ENCODE measurements at regions not wholly inside any gene's neighbourhood (a gene's known extent, or its start where the extent isn't known, plus 50 kb on each side); places are given as distances from the start of the nearest gene placed in this dataset.
"Not testable (repeated sequence)": the region's sequence is repeated elsewhere in the genome, so short reads cannot be mapped to it uniquely, and the experiment has no call there.

DNA sequence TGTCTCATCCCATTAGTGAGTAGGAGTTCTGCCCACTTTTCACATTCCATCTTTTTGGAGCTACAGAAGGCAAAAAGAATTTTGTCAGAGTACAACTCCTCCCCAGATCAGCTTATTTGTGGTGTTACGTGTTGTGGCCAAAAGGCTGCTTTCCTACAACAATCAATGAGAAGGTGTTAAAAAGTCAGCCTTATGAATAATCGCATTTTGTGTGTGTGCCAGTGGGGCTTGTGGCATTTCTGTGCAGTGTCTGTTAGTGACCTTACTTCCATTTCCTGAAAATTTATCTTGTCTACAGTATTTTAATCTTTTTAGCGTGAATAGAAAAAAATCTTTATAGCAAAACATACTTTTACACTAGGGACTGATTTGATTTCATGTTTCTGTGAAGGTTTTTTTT, 458.3 kb upstream of the LCORL start:
- DNase-seq, result no peak

DNA sequence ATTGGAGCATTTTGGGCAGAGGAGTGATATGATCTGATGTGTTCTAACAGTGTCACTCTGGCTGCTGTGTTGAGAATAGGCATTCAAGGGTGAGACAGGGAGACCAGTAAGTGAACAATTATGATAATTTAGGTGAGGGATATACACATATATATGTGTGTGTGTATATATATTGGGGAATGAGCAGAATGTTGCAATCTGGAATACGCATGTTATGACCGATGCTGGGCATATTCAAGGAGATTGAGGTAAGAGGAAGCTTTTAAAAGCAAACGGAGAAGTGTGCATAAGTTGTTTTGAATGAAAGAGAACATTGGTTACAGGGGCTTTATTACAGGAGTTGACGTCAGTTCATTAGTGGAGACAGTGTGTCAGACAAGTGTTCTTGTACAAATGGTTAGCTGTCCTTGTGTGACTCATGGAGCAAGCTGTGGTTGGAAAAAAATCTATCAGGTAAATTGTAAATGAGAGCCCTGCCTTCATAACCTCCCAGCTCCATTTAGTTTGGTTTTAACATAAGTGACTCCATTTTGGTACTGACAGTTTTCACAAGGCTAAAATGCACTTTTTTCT, 442.5 kb upstream of the LCORL start:
- no peak for DNase-seq

DNA sequence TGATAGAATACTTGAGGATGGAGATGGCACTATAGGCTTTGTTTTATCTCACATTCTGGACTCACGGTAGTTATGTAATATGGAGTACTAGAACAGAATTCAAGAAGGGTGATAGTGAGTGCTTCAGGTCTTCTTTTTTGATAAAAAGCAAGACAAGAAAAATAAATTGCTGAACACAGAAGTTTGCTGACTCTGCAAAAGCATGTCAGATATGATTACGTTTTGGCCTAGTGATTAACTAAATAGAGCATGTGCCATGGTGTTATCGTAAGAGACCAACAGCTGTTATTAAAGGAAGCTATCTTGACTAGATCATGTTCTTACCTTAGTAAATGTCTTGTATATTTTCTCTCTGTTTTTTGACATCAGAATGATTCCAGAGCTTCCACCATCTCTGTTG, 436.9 kb upstream of the LCORL start:
- no peak for DNase-seq

DNA sequence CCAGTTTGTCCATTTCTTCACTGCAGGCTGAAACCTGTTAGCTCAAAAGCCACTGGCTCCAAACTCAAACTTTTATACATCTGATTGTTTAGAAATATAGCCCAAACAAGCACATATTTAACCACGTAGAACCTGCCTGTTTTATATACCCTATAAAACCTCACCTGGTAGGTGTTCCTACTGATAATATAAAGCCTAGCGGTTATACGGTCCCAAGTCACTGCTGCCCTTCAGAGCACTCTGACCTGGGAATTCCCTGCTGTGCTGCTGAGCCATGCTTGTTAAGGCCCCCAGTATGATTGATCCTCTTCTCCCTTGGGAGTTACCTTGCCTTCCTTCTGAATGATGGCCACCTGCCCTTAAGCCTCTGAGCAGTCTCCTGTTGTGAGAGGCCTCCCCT, 432.8 kb upstream of the LCORL start:
- no peak for DNase-seq

DNA sequence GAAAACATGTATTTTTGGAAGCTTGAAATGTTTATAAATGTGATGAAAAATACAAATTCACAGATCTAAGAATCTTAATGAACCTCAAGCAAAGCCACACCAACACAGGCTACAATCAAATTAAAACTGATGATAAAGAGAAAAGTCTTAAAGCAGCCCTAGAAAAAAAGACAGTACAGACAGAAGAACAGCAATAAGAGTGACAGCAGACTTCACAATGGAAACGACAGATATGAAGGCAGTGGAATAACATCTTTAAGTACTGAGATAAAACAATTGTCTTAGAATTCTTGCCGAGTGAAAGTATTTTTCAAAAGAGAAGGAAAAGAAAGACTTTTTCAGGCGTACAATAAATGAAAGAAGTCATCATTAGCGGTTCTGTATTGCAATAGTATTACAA, 423.6 kb upstream of the LCORL start:
- no peak for DNase-seq

DNA sequence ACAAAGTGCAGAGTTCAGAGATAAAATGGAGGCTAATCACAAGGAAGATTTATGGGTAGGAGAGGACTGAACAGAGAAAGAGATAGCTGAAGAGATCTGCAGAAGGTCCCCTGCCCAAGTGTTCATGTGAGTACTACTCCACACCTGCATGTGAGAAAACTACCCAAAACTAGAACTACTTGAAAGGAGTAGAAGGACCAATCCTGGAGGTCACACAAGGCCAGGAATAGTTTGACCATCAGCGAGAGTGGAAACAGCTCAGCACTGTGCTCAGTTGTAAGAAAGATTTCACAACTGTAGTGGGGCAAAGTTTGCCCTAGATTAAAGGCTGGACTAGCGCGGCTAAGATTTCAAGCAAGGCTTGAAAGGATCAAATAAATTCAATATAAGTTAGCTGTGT, 422.7 kb upstream of the LCORL start:
- no peak for DNase-seq

DNA sequence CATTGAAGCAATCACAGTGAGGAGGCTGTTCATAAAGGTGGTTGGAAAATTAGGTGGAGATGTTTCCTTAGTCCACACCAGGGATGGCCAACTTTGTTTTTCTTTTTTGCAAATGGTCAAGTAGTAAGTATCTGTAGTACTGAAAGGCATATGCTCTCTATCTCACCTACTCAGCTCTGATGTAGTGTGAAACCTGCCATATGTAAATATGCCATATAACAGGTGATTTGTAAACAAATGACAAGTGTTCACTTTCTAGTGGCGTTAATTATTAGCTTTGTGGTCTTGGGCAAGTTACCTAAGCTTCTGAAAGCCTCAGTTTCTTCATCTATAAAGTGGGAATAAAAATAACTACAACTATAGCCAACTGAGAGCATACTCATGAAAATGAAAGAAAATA, 421.4 kb upstream of the LCORL start:
- no peak for DNase-seq

DNA sequence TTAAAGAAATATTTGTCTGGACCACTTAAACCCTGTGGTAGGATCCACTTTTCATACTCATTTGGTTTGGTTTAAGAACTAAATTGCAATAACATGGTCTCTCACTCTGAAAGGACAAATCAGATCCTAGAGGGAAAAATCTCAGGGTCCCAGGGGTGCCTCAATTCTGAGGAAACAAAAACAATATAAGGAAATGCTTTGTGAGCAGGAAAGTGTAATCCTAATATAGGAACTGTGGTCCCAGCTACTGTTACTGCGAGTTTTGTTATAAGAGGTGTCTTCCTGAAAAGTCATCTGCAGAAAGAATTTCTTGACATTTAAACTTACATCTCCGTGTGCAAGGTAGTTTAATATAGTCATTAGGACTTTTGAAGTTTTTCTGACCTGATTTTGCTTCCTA, 420.1 kb upstream of the LCORL start:
- DNase-seq, result no peak

DNA sequence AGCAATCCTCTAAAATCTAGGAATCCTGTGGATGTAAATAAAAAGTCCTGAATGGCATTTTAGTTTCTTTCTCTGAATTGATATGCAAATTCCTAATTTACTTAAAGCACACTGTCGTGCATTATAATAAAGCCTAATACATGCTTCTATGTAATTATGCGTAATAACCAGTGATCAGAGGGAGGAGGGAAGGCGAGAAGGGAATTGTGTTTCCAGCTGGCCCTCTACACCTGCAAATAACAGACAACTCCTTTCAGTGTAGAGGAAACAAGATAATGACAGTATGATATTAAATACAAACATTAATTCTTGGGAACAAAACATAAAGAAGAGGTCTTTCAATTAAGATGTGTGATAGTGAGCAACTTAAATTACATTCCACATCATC, 419.6 kb upstream of the LCORL start:
- no peak for DNase-seq

DNA sequence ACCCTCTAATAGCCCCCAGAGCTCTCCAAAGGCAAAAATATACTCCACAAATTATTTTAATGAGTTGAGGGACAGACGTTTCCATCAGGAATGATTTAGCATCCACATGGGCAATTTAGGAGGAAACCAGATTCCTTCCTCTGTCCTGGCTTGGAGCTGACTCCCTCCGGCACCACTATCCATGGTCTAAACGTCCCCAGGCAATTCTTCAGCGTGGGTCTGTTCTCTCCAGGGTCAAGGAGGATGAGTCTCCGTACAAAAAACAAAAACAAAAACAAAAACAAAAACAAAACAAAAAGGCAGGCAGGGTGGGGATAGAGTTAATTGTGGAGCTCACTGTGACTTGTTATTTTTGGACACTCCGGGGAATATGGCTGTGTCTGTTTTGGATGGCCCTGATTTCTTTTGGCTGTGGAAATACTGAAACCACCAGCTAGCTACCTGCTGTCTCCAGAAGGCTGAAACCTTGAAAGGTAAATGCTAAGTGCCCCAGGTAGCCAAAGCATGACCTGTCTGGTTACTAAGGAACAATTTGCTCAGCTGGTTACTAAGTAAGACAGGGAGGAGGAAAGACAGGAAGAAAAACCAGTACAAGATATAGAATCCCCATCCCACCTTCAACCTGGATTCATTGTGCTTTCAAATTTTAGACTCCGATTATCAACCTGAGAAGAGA, 419.1 kb upstream of the LCORL start:
- no peak for DNase-seq

DNA sequence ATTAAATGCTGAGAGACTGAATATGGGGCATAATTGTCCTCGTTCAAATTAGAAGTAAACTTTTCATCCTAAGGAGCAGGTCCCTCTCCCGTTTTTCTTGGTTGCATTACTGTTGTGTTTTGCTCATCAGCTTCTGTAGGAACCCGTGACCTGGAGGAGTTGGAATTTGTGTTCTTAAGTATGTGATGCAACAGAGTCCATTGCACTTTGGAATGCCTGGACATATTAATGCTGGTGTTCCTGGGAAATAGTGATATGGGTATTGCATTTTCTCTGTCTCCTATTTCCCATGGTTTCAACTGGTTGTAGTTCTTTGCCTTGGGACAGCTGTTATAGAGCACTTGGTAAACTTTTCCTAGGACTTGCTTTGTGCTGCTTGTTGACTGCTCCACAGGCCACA, 417.8 kb upstream of the LCORL start:
- no peak for DNase-seq

DNA sequence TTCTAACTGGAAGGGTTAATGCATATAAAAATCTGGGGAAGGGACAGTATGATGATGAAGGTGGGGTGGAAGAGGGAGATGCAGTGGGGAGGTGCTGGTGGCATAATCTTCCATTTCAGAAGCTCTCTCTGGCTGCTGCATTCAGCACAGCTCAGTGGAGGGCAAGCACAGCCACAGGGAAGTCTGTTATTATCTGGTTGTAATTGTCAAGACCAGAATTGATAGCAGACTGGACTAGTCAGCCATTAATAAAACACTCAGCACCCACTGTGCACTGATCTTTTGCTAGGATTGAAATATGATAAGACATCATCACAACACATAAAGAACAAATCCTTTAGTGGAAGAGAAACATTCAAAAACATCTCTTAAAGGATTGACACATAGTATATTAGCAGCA, 414.2 kb upstream of the LCORL start:
- no peak for DNase-seq

DNA sequence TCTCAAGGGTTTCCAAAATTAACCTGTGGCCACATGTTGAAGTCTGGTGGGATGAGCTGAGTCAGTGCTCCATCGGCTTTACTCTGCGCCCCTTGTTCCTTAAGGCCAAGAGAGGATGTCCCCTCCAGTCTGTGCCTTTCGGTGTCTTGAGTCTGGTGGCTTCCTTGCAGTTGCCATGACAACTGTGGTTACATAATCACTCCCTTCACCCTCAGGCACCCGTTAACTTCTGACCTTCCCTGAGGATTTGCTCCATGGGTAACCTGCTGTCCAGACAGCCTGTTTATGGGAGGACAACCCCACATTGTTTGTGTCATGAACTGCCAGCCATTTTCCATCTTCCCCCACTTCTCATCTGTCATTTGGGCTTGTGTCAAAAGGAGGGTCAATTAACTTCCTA, 401.1 kb upstream of the LCORL start:
- DNase-seq, result no peak

DNA sequence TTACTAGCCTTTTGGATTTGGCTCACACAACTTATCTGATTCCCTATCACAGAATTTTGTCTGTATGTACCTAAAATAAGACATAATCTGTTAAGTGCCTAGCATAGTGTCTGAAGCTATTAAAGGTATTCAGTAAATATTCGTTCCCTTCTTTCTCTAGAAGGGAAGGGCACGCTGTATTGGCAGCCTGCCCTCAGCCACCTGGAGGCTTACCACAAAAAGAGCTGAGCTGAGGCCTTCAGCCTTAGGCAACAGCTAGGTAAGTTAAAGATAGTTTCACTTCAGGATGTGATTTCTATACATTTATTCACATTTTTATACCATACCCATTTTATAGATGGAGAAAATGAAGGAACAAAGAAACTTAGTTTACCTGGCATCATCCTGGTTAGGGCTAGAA, 400.0 kb upstream of the LCORL start:
- DNase-seq, result no peak

DNA sequence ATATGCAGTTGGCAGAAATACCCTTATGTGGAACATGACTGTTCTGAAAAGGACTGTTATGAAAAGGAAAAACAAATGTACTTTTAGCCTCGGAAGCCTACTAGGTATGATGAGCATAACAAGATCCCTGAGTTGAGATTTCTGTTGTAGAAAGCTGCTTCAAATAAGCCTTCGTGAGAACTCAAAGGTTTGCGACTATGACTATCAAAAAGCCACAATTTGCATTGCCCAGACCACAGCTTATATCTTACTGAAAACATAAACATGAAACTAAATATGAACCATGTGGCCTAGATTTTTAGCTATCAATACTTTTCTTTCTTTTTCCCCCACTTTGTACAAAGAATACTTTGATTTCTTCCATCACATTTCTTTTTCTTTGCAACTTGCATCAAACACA, 398.2 kb upstream of the LCORL start:
- DNase-seq, result no peak

DNA sequence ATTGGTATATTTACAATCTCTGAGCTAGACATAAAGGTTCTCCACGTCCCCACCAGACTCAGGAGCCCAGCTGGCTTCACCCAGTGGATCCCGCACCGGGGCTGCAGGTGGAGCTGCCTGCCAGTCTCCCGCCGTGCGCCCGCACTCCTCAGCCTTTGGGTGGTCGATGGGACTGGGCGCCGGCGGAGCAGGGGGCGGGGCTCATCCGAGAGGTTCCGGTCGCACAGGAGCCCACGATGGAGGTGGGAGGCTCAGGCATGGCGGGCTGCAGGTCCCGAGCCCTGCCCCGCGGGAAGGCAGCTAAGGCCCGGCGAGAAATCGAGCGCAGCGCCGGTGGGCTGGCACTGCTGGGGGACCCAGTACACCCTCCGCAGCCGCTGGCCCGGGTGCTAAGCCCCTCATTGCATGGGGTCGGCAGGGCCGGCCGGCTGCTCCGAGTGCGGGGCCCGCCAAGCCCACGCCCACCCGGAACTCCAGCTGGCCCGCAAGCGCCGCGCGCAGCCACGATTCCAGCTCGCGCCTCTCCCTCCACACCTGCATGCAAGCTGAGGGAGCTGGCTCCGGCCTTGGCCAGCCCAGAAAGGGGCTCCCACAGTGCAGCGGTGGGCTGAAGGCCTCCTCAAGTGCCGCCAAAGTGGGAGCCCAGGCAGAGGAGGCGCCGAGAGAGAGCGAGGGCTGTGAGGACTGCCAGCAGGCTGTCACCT, 396.8 kb upstream of the LCORL start:
- DNase-seq, result not testable (repeated sequence)

DNA sequence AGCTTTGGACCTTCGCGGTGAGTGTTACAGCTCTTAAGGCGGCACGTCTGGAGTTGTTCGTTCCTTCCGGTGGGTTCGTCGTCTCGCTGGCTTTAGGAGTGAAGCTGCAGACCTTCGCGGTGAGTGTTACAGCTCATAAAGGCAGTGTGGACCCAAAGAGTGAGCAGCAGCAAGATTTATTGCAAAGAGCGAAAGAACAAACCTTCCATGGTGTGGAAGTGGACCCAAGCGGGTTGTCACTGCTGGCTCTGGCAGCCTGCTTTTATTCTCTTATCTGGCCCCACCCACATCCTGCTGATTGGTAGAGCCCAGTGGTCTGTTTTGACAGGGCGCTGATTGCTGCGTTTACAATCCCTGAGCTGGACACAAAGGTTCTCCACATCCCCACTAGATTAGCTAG, 396.1 kb upstream of the LCORL start:
- not testable (repeated sequence) for DNase-seq

DNA sequence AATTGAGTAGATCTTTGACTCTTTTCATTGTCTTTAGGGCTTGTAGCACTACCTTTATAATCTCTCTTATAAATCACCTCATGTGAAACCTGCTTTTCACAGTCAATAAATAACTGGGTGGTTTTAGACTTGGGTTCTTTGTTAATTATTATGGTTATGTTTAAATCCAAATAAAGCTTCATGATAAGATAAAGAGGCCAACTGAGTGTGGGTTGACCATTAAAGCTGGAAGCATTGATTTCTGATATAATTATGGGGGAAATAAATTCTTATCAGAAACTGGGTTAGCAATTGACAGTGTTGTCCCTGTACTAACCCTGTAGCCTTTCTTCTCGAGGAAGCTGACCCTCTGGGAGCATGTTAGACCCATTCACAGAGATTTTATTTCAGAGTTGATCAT, 384.7 kb upstream of the LCORL start:
- DNase-seq, result no peak

DNA sequence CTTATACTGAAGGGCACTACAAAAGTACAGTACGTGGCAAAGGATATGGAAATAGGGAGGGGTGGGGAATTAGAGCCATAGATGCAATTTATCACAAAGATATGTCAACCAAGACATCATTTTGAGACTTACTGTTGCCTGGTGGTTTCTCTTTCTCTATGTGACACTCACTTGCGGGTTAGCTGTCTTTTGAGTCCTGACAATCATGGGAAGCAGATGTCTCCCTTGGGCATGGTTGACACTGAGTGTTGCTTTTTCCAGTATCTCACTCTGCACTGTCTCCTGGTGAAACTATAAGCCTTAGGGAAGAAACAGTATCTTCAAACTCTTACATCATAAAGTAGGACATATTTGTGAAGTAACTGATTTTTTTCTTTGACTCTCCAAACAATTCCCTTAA, 383.5 kb upstream of the LCORL start:
- DNase-seq, result no peak

DNA sequence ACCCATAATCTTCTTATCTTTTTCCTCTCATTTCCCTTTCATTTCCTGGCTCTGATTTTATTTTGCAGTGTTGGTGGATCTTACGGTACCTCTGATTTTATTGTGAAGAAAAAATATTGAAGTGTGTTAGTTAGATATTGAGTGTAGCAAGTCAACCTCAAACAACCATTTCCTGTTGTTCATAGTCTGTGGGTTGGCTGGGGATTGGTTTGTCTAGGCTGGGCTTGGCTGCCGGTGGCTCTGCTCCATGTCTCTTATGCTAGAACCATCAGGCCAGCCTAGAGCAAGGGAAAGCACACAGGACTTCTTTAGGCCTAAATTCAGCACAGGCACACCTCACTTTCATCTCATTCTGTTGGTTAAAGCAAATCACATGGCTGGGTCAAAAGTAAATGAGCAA, 383.1 kb upstream of the LCORL start:
- DNase-seq, result no peak

DNA sequence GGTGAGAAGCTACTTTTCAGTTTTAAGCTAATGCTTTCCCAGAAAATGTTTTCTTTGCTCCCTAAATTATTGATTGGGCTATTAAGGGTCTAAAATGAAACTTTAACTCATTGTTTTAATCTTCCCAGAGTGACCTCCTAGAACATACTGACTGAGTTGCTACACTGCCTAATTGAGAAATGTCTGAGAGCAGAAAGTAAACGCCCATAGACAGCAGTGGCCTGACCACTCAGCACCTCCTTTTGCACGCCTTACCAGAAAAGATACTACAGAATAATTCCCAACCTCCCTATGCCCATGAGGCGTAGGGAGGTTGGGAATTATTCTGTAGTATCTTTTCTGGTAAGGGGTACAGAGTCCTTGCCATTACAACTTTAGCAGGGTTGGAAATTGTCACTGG, 381.8 kb upstream of the LCORL start:
- DNase-seq, result no peak

DNA sequence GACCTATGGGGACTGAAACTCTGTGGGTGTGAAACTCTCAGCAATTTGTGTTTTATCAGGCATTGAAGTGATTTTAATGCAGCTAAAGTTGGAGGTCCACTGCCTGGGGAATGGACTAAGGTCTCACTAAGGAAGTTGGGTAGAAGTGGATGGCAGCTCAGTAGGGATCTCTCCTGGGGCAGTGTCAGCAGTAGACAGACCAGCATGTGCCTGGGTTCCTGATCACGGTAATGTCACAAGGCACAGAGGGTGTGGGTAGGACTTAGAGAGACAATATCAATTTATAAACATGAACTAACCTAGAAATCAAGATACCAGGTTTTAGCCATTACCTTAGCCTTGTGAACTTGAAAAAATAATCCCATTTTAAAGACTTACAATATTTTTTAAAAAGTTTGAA, 380.3 kb upstream of the LCORL start:
- DNase-seq, result no peak

DNA sequence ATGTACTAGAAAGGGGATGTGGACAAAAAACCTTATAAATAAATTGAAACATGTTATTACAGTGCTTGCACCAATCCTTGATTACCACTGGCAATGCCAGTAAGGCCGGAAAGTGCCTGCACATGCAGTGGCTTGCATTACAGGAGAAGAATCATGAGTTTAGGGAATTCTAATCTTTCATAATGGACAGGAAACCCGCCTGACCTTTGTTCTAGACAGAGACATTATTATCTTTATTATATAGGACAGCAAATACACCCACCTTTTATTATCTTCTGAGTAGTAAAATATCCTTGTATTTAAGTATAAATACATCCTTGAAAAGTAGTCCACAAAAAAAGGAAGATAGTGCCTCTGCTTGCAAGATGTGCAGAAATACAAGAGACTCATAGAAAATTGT, 379.9 kb upstream of the LCORL start:
- DNase-seq, result no peak

DNA sequence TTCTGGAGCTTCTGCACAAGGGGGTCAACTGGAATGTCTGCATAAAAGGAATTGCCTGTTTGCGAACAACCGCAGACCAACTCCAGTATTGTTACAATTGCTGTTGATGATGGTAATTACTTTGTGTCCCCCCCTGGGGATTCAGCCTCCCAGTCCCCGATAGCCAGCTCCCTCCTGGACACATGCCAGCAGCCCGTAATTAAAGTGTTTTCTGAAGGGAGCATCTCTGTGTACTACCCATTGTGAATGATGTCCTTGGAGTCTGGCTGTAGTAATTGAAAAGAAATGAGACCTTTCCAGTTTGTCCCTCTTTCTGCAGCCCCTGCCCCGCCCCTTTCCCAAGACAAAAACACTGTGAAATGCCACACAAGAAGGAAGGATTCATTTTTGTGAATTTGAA, 377.1 kb upstream of the LCORL start:
- DNase-seq, result no peak
